Loucy (cell line): ENCODE measurements at regions not wholly inside any gene's neighbourhood (a gene's known extent, or its start where the extent isn't known, plus 50 kb on each side); places are given as distances from the start of the nearest gene placed in this dataset.

ENCODE experiments used
- H2AFZ ChIP-seq: fragments of 200-600 bp; sonication (generic); 2 replicates; pipeline ENCODE4 v1.6.0; 2016; ENCODE audit warnings: antibody characterized with exemption, mild to moderate bottlenecking, low read length, moderate library complexity
- H3F3A ChIP-seq: fragments of 200-600 bp; 2 replicates; pipeline ENCODE4 v1.6.0; 2016; ENCODE audit warnings: antibody characterized with exemption, low read depth, mild to moderate bottlenecking
- H3K27me3 ChIP-seq: fragments of 200-600 bp; sonication (generic); 2 replicates; pipeline ENCODE4 v1.6.1; 2014; ENCODE audit warnings: low read length, mild to moderate bottlenecking; ENCODE audit not compliant: insufficient read depth, poor library complexity, severe bottlenecking
- H3K36me3 ChIP-seq: fragments of 200-600 bp; sonication (generic); 2 replicates; pipeline ENCODE4 v1.6.1; 2016; ENCODE audit warnings: low read length; ENCODE audit not compliant: insufficient read depth
- H3K4me1 ChIP-seq: fragments of 200-600 bp; sonication (generic); 2 replicates; pipeline ENCODE4 v1.5.1; 2014; ENCODE audit warnings: low read length, mild to moderate bottlenecking; ENCODE audit not compliant: insufficient read depth, poor library complexity, severe bottlenecking
- H3K4me2 ChIP-seq: fragments of 200-600 bp; sonication (generic); 2 replicates; pipeline ENCODE4 v1.6.0; 2014; ENCODE audit warnings: antibody characterized with exemption, low read length, low read depth, mild to moderate bottlenecking; ENCODE audit not compliant: poor library complexity, severe bottlenecking
- H3K4me3 ChIP-seq: fragments of 200-600 bp; sonication (generic); 2 replicates; pipeline ENCODE4 v1.5.1; 2014; ENCODE audit warnings: low read length, mild to moderate bottlenecking, mixed read lengths; ENCODE audit not compliant: poor library complexity, severe bottlenecking
- H3K79me2 ChIP-seq: fragments of 200-600 bp; sonication (generic); 2 replicates; pipeline ENCODE4 v1.6.1; 2014; ENCODE audit warnings: low read length; ENCODE audit not compliant: insufficient read depth
- H3K9ac ChIP-seq: fragments of 200-600 bp; sonication (generic); 2 replicates; pipeline ENCODE4 v1.6.0; 2014; ENCODE audit warnings: mild to moderate bottlenecking, low read depth, low read length, moderate library complexity; ENCODE audit not compliant: poor library complexity, severe bottlenecking
- H3K9me2 ChIP-seq: fragments of 200-600 bp; sonication (generic); replicated peaks from 2 replicates; pipeline ENCODE4 v1.6.1; 2016; ENCODE audit warnings: low read depth, low read length, mixed read lengths
- H3K9me3 ChIP-seq: fragments of 200-600 bp; sonication (generic); 2 replicates; pipeline ENCODE4 v1.6.1; 2014; ENCODE audit warnings: mild to moderate bottlenecking, antibody characterized with exemption, low read length, low read depth; ENCODE audit not compliant: insufficient read depth
- H4K20me1 ChIP-seq: fragments of 200-600 bp; sonication (generic); 2 replicates; pipeline ENCODE4 v1.6.0; 2014; ENCODE audit warnings: antibody characterized with exemption, low read length, mild to moderate bottlenecking; ENCODE audit not compliant: insufficient read depth, poor library complexity, severe bottlenecking
- CTCF ChIP-seq: fragments of 200-600 bp; sonication (generic); conservative IDR thresholded peaks from 2 replicates; pipeline ENCODE4 v1.5.1; 2014; ENCODE audit warnings: mild to moderate bottlenecking, antibody characterized with exemption, low read length
- EZH2phosphoT487 ChIP-seq: fragments of 200-600 bp; IDR thresholded peaks from 2 replicates; pipeline ENCODE4 v1.6.1; 2018; ENCODE audit warnings: antibody characterized with exemption, mild to moderate bottlenecking, moderate library complexity, borderline replicate concordance

GRCh38 chr9:91141407-91141965 lies 220.2 kb downstream of the AUH start:
- H2AFZ ChIP-seq: no peak overlapping the region
- H3K9ac ChIP-seq: no peak overlapping the region
- H3K9me3 ChIP-seq: no peaks in the 10 kb centered on the region
- H3K9me2 ChIP-seq: no peaks in the 10 kb centered on the region
- no peak for TF ChIP-seq EZH2phosphoT487
- TF ChIP-seq CTCF: no peak
- no peaks in the 10 kb centered on the region for H3K79me2 ChIP-seq
- H3K4me1 ChIP-seq: peaks cover 23% of the 10 kb centered on the region
- no peaks in the 10 kb centered on the region for H3F3A ChIP-seq
- H3K36me3 ChIP-seq: no peaks in the 10 kb centered on the region
- no peaks in the 10 kb centered on the region for H3K27me3 ChIP-seq
- H3K4me2 ChIP-seq: no peak overlapping the region
- no peaks in the 10 kb centered on the region for H4K20me1 ChIP-seq
- H3K4me3 ChIP-seq: no peak overlapping the region

- Histone ChIP-seq H3K36me3 (no peaks in the 10 kb centered on the region), H2AFZ (no peak overlapping the region), H3K79me2 (no peaks in the 10 kb centered on the region), H3K4me3 (no peak overlapping the region), H4K20me1 (no peaks in the 10 kb centered on the region), H3K9me2 (no peaks in the 10 kb centered on the region), H3K27me3 (no peaks in the 10 kb centered on the region), H3K9me3 (no peaks in the 10 kb centered on the region), H3K4me2 (no peak overlapping the region), H3F3A (no peaks in the 10 kb centered on the region), H3K4me1 (peaks cover 24% of the 10 kb centered on the region), H3K9ac (no peak overlapping the region)
- no peak for TF ChIP-seq CTCF
- no peak for TF ChIP-seq EZH2phosphoT487
These were observed 218.6 kb downstream of the AUH start for GRCh38 chr9:91143162-91143561.

- TF ChIP-seq EZH2phosphoT487 (no peak), CTCF (no peak)
- H3K9me2 ChIP-seq: no peaks in the 10 kb centered on the region
- no peak overlapping the region for H2AFZ ChIP-seq
- H3K9me3 ChIP-seq: no peaks in the 10 kb centered on the region
- H3K79me2 ChIP-seq: no peaks in the 10 kb centered on the region
- no peaks in the 10 kb centered on the region for H3F3A ChIP-seq
- H3K4me1 ChIP-seq: peaks cover 26% of the 10 kb centered on the region
- no peak overlapping the region for H3K4me2 ChIP-seq
- no peaks in the 10 kb centered on the region for H3K27me3 ChIP-seq
- no peaks in the 10 kb centered on the region for H3K36me3 ChIP-seq
- H3K9ac ChIP-seq: no peak overlapping the region
- H4K20me1 ChIP-seq: no peaks in the 10 kb centered on the region
- H3K4me3 ChIP-seq: no peak overlapping the region
These were observed 218.1 kb downstream of the AUH start for GRCh38 chr9:91143642-91144041.
